Loucy (cell line): ENCODE measurements at regions not wholly inside any gene's neighbourhood (a gene's known extent, or its start where the extent isn't known, plus 50 kb on each side); places are given as distances from the start of the nearest gene placed in this dataset.

Experiments used
- H2AFZ ChIP-seq: fragments of 200-600 bp; sonication (generic); 2 replicates; pipeline ENCODE4 v1.6.0; 2016; ENCODE audit warnings: antibody characterized with exemption, mild to moderate bottlenecking, low read length, moderate library complexity
- H3F3A ChIP-seq: fragments of 200-600 bp; 2 replicates; pipeline ENCODE4 v1.6.0; 2016; ENCODE audit warnings: antibody characterized with exemption, low read depth, mild to moderate bottlenecking
- H3K27me3 ChIP-seq: fragments of 200-600 bp; sonication (generic); 2 replicates; pipeline ENCODE4 v1.6.1; 2014; ENCODE audit warnings: low read length, mild to moderate bottlenecking; ENCODE audit not compliant: insufficient read depth, poor library complexity, severe bottlenecking
- H3K36me3 ChIP-seq: fragments of 200-600 bp; sonication (generic); 2 replicates; pipeline ENCODE4 v1.6.1; 2016; ENCODE audit warnings: low read length; ENCODE audit not compliant: insufficient read depth
- H3K4me1 ChIP-seq: fragments of 200-600 bp; sonication (generic); 2 replicates; pipeline ENCODE4 v1.5.1; 2014; ENCODE audit warnings: low read length, mild to moderate bottlenecking; ENCODE audit not compliant: insufficient read depth, poor library complexity, severe bottlenecking
- H3K4me2 ChIP-seq: fragments of 200-600 bp; sonication (generic); 2 replicates; pipeline ENCODE4 v1.6.0; 2014; ENCODE audit warnings: antibody characterized with exemption, low read length, low read depth, mild to moderate bottlenecking; ENCODE audit not compliant: poor library complexity, severe bottlenecking
- H3K4me3 ChIP-seq: fragments of 200-600 bp; sonication (generic); 2 replicates; pipeline ENCODE4 v1.5.1; 2014; ENCODE audit warnings: low read length, mild to moderate bottlenecking, mixed read lengths; ENCODE audit not compliant: poor library complexity, severe bottlenecking
- H3K79me2 ChIP-seq: fragments of 200-600 bp; sonication (generic); 2 replicates; pipeline ENCODE4 v1.6.1; 2014; ENCODE audit warnings: low read length; ENCODE audit not compliant: insufficient read depth
- H3K9ac ChIP-seq: fragments of 200-600 bp; sonication (generic); 2 replicates; pipeline ENCODE4 v1.6.0; 2014; ENCODE audit warnings: mild to moderate bottlenecking, low read depth, low read length, moderate library complexity; ENCODE audit not compliant: poor library complexity, severe bottlenecking
- H3K9me2 ChIP-seq: fragments of 200-600 bp; sonication (generic); replicated peaks from 2 replicates; pipeline ENCODE4 v1.6.1; 2016; ENCODE audit warnings: low read depth, low read length, mixed read lengths
- H3K9me3 ChIP-seq: fragments of 200-600 bp; sonication (generic); 2 replicates; pipeline ENCODE4 v1.6.1; 2014; ENCODE audit warnings: mild to moderate bottlenecking, antibody characterized with exemption, low read length, low read depth; ENCODE audit not compliant: insufficient read depth
- H4K20me1 ChIP-seq: fragments of 200-600 bp; sonication (generic); 2 replicates; pipeline ENCODE4 v1.6.0; 2014; ENCODE audit warnings: antibody characterized with exemption, low read length, mild to moderate bottlenecking; ENCODE audit not compliant: insufficient read depth, poor library complexity, severe bottlenecking
- CTCF ChIP-seq: fragments of 200-600 bp; sonication (generic); conservative IDR thresholded peaks from 2 replicates; pipeline ENCODE4 v1.5.1; 2014; ENCODE audit warnings: mild to moderate bottlenecking, antibody characterized with exemption, low read length
- EZH2phosphoT487 ChIP-seq: fragments of 200-600 bp; IDR thresholded peaks from 2 replicates; pipeline ENCODE4 v1.6.1; 2018; ENCODE audit warnings: antibody characterized with exemption, mild to moderate bottlenecking, moderate library complexity, borderline replicate concordance

GRCh38 chr4:83860200-83860599 lies 324.3 kb downstream of the GPAT3 start:
- H2AFZ ChIP-seq = no peak overlapping the region
- H4K20me1 ChIP-seq = no peaks in the 10 kb centered on the region
- H3F3A ChIP-seq = no peaks in the 10 kb centered on the region
- no peaks in the 10 kb centered on the region for H3K27me3 ChIP-seq
- H3K4me2 ChIP-seq = no peak overlapping the region
- no peaks in the 10 kb centered on the region for H3K9me2 ChIP-seq
- H3K4me3 ChIP-seq = no peak overlapping the region
- H3K9me3 ChIP-seq = no peaks in the 10 kb centered on the region
- no peaks in the 10 kb centered on the region for H3K79me2 ChIP-seq
- no peaks in the 10 kb centered on the region for H3K4me1 ChIP-seq
- no peaks in the 10 kb centered on the region for H3K36me3 ChIP-seq
- H3K9ac ChIP-seq = no peak overlapping the region
- TF ChIP-seq CTCF = no peak
- no peak for TF ChIP-seq EZH2phosphoT487

- no peak for TF ChIP-seq CTCF
- no peak for TF ChIP-seq EZH2phosphoT487
- Histone ChIP-seq H3K79me2 (no peaks in the 10 kb centered on the region), H3K9ac (no peak overlapping the region), H4K20me1 (no peaks in the 10 kb centered on the region), H3K27me3 (no peaks in the 10 kb centered on the region), H3F3A (no peaks in the 10 kb centered on the region), H3K9me3 (no peaks in the 10 kb centered on the region), H3K9me2 (no peaks in the 10 kb centered on the region), H3K4me2 (no peak overlapping the region), H3K4me1 (no peaks in the 10 kb centered on the region), H3K36me3 (no peaks in the 10 kb centered on the region), H2AFZ (no peak overlapping the region), H3K4me3 (no peak overlapping the region)
Measured at GRCh38 chr4:83858131-83858530, 322.2 kb downstream of the GPAT3 start.

GRCh38 chr4:83855044-83855443 lies 319.1 kb downstream of the GPAT3 start:
- Histone ChIP-seq H4K20me1 (no peaks in the 10 kb centered on the region), H3K9ac (no peak overlapping the region), H3K4me3 (no peak overlapping the region), H3K36me3 (no peaks in the 10 kb centered on the region), H3K9me2 (no peaks in the 10 kb centered on the region), H3K79me2 (no peaks in the 10 kb centered on the region), H2AFZ (no peak overlapping the region), H3K4me1 (no peaks in the 10 kb centered on the region), H3K27me3 (no peaks in the 10 kb centered on the region), H3F3A (no peaks in the 10 kb centered on the region), H3K9me3 (no peaks in the 10 kb centered on the region), H3K4me2 (no peak overlapping the region)
- no peak for TF ChIP-seq EZH2phosphoT487
- TF ChIP-seq CTCF = no peak
